A549 (cell line): ENCODE measurements at regions not wholly inside any gene's neighbourhood (a gene's known extent, or its start where the extent isn't known, plus 50 kb on each side); places are given as distances from the start of the nearest gene placed in this dataset.

Experiments
- ATAC-seq, 2 experiments: fragments of 200-7000 bp in 1 of 2; fragments of >200 bp in 1 of 2; cut with Nextera tagmentation in 1 of 2; cut with Tn5 transposase in 1 of 2; 3 replicates each; pipeline versions ENCODE4 v1.8.0 to v1.9.1; 2018 to 2020; ENCODE audit warnings: mild to moderate bottlenecking in 1 of 2, moderate library complexity in 1 of 2
- CTCF ChIA-PET: fragments of 300-600 bp; sonication (Branson Sonifier 250); formaldehyde crosslinking; extraction: SDS; loops from one replicate; lab custom pipeline; 2021; ENCODE audit warnings: antibody characterized with exemption, inconsistent platforms; lab: Yijun Ruan, JAX
- POLR2A ChIA-PET: fragments of 350-600 bp; formaldehyde crosslinking; extraction: SDS; loops from one replicate; lab custom pipeline; 2021; ENCODE audit warnings: antibody characterized with exemption, inconsistent platforms; lab: Yijun Ruan, JAX
- DNase-seq, 2 experiments: peaks; one replicate each; pipeline versions ENCODE4 v3.0.0 to v3.0.0-alpha.2; 2011 to 2016; ENCODE audit warnings: low read depth in 1 of 2, low spot score in 1 of 2
- FAIRE-seq: peaks from 2 replicates; lab custom pipeline; 2011; peaks lifted over from hg19 to GRCh38; lab: Jason Lieb, UNC
- H3K27ac ChIP-seq, 2 experiments: fragments of >200 bp; sonication (Bioruptor Twin); formaldehyde crosslinking; 3 replicates each; pipeline ENCODE4 v1.5.1; 2016 to 2017
- H3K4me1 ChIP-seq: fragments of >200 bp; sonication (Bioruptor Twin); formaldehyde crosslinking; 3 replicates; pipeline ENCODE4 v1.6.1; 2016
- H3K4me2 ChIP-seq: fragments of >200 bp; sonication (Bioruptor Twin); formaldehyde crosslinking; 3 replicates; pipeline ENCODE4 v1.6.1; 2016
- H3K4me3 ChIP-seq: fragments of >200 bp; sonication (Bioruptor Twin); formaldehyde crosslinking; 3 replicates; pipeline ENCODE4 v1.5.1; 2016
- H3K9me3 ChIP-seq: fragments of >200 bp; sonication (Bioruptor Twin); formaldehyde crosslinking; 3 replicates; pipeline ENCODE4 v1.6.1; 2016
- EHF ChIP-seq: fragments of 250-450 bp; sonication (Bioruptor Pico); IDR thresholded peaks from 2 replicates; pipeline ENCODE4 v1.5.0; 2020; ENCODE audit warnings: mild to moderate bottlenecking
- FOSL2 ChIP-seq, 2 experiments: fragments of 450-650 bp in 1 of 2; fragments of >200 bp in 1 of 2; sonication (Bioruptor Twin) in 1 of 2; formaldehyde crosslinking; IDR thresholded peaks; 2 replicates each; pipeline versions ENCODE4 v1.5.0 to v1.6.1; 2016 to 2020; ENCODE audit warnings: mild to moderate bottlenecking in 1 of 2, moderate library complexity in 1 of 2
- FOXS1 ChIP-seq: fragments of 250-450 bp; sonication (Bioruptor Pico); IDR thresholded peaks from 2 replicates; pipeline ENCODE4 v1.5.0; 2020; ENCODE audit warnings: mild to moderate bottlenecking, moderate library complexity
- HDAC2 ChIP-seq: fragments of 200-600 bp; sonication (generic); IDR thresholded peaks from 2 replicates; pipeline ENCODE4 v1.6.1; 2016
- HEYL ChIP-seq: fragments of 250-450 bp; sonication (Bioruptor Pico); IDR thresholded peaks from 2 replicates; pipeline ENCODE4 v1.8.0; 2021; ENCODE audit warnings: mild to moderate bottlenecking, moderate library complexity
- HOXB5 ChIP-seq: fragments of 250-450 bp; sonication (Bioruptor Pico); IDR thresholded peaks from 2 replicates; pipeline ENCODE4 v1.5.0; 2020; ENCODE audit warnings: mild to moderate bottlenecking, moderate library complexity
- KDM1A ChIP-seq: fragments of 200-600 bp; sonication (generic); IDR thresholded peaks from 2 replicates; pipeline ENCODE4 v1.6.1; 2016; ENCODE audit warnings: low read depth, mild to moderate bottlenecking
- KDM5A ChIP-seq: fragments of 200-600 bp; sonication (generic); IDR thresholded peaks from 2 replicates; pipeline ENCODE4 v1.6.1; 2016; ENCODE audit warnings: antibody characterized with exemption, mild to moderate bottlenecking
- MAFK ChIP-seq: fragments of 450-650 bp; IDR thresholded peaks from 2 replicates; pipeline ENCODE4 v1.6.1; 2014; ENCODE audit not compliant: partially characterized antibody
- NPAS2 ChIP-seq: fragments of 250-450 bp; sonication (Bioruptor Pico); IDR thresholded peaks from 2 replicates; pipeline ENCODE4 v1.8.0; 2022; ENCODE audit warnings: mild to moderate bottlenecking, moderate library complexity, borderline replicate concordance
- RAD21 ChIP-seq, 2 experiments: fragments of >200 bp in 1 of 2; sonication (Bioruptor Twin) in 1 of 2; formaldehyde crosslinking in 1 of 2; IDR thresholded peaks in 1 of 2; conservative IDR thresholded peaks in 1 of 2; 2 replicates in 1 of 2; 3 replicates in 1 of 2; pipeline ENCODE4 v1.6.1; 2012 to 2018; ENCODE audit warnings: inconsistent platforms in 1 of 2
- RCOR1 ChIP-seq: fragments of 150-350 bp; IDR thresholded peaks from 2 replicates; pipeline ENCODE4 v1.6.1; 2014; ENCODE audit warnings: antibody characterized with exemption, low read length, low read depth
- SREBF2 ChIP-seq: fragments of 450-650 bp; IDR thresholded peaks from 2 replicates; pipeline ENCODE4 v1.6.1; 2014; ENCODE audit warnings: mild to moderate bottlenecking, moderate library complexity
- ZNF302 ChIP-seq: fragments of 250-450 bp; sonication (Bioruptor Pico); IDR thresholded peaks from 2 replicates; pipeline ENCODE4 v1.9.0; 2021; ENCODE audit warnings: inconsistent platforms, mild to moderate bottlenecking, moderate library complexity
- WGBS: methylation state at CpG from one replicate; pipeline ENCODE4 v1.1.6; 2017; ENCODE audit errors: missing lambda C conversion rate; 5-methylcytosine and 5-hydroxymethylcytosine counted together
- TF ChIP-seq, protein P1 (sequence below): IDR thresholded peaks from 2 replicates; pipeline ENCODE4 v1.6.1; 2012
- TF ChIP-seq, protein P2 (sequence below): fragments of 150-350 bp; IDR thresholded peaks from 2 replicates; pipeline ENCODE4 v1.6.1; 2014; ENCODE audit warnings: low read depth, mild to moderate bottlenecking, low read length
- TF ChIP-seq, protein P3 (sequence below): fragments of >200 bp; sonication (Bioruptor Twin); formaldehyde crosslinking; IDR thresholded peaks from 3 replicates; pipeline ENCODE4 v1.6.1; 2016

DNA sequence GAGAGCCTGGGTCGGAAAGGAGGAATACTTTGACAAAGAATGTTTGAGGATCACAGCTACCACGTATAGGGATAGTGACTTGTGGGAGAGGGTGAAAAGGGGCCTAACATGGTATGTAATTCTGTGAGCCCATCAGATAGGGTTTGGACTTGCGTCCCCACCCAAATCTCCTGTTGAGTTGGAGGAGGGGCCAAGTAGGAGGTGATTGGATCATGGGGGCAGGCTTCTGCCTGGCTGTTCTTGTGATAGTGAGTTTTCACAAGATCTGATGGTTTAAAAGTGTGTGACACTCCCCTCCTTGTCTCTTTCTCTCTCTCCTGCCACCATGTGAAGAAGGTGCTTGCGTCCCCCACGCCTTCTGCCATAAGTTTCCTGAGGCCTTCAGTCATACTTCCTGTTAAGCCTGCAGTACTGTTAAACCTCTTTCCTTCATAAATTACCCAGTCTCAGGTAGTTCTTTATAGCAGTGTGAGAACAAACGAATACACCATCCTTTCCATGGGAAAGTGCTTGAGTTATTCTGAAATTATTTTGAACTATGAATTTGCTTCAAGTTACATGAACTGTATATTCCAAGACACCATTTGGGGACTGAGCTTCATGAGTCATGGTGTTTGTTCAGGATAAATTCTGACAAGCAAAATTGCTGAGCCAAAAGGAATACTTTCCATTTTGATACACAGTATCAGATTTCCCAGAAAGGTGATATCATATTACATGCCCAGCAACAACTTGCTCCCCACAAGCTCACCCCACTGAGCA, 68.8 kb upstream of the SSBP2 start:
- Histone ChIP-seq H3K4me1 (peaks cover 19% of the 10 kb centered on the region), H3K9me3 (no peaks in the 10 kb centered on the region), H3K27ac (peak overlapping the region; percentile 37 to 65; a peak in 5 of 6 replicates), H3K4me2 (peak overlapping the region; percentile 55), H3K4me3 (no peak overlapping the region)
- FAIRE-seq (no peak), ATAC-seq (peak; percentile 68; a peak in 5 of 6 replicates), DNase-seq (peak; percentile 21 to 40)
- ChIA-PET CTCF (interaction anchor here (1.4 kb wide), 1 partner anchor 346 kb away, joined by 3 read pairs; no protein-coding TSS in a partner anchor), POLR2A (interaction anchor here (1.0 kb wide), 1 partner anchor 68 kb away, joined by 3 read pairs; no protein-coding TSS in a partner anchor)
- TF ChIP-seq FOSL2 (IDR thresholded peaks at IDR 0.05), result no peak
- TF ChIP-seq FOSL2 (CRISPR knock-in tag; IDR thresholded peaks at IDR 0.05), result peak; percentile 59
- peak; percentile 71 for TF ChIP-seq MAFK
- TF ChIP-seq HOXB5 (CRISPR knock-in tag), result no peak
- 79% methylated on average over 6 of the region's 6 CpGs for WGBS

DNA sequence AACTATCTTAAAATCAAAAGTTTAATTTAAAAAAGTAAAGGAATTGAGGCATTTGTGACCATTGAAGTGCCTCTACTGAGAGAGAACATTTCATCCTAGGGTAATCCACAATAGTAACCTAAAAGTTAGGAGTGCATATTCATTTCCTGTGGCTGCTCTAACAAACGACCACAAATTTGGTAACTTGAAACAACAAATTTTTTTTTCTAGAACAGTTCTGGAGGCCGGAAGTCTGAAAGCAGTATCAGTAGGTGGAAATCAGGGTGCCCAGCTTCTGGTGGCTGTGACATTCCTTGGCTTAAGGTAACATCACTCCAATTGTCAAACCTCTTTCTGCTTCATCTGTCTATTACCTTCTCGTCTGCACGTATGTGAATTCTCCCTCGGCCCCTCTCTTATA, 67.1 kb upstream of the SSBP2 start:
- ATAC-seq, result no peak
- 77% methylated on average over 5 of the region's 5 CpGs for WGBS
- TF ChIP-seq HOXB5 (CRISPR knock-in tag) (no peak), RAD21 (conservative IDR thresholded peaks at IDR 0.05 in 1 of 2, IDR thresholded peaks at IDR 0.05 in 1 of 2) (no peak), HEYL (CRISPR knock-in tag) (no peak), HDAC2 (no peak), ZNF302 (CRISPR knock-in tag) (no peak)
- TF ChIP-seq, protein P1, sequence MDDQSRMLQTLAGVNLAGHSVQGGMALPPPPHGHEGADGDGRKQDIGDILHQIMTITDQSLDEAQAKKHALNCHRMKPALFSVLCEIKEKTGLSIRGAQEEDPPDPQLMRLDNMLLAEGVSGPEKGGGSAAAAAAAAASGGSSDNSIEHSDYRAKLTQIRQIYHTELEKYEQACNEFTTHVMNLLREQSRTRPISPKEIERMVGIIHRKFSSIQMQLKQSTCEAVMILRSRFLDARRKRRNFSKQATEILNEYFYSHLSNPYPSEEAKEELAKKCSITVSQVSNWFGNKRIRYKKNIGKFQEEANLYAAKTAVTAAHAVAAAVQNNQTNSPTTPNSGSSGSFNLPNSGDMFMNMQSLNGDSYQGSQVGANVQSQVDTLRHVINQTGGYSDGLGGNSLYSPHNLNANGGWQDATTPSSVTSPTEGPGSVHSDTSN, result no peak
- TF ChIP-seq, all 56 proteins: peak for 0
- no peak for FAIRE-seq
- H3K27ac ChIP-seq, result no peak overlapping the region
- no peaks in the 10 kb centered on the region for H3K9me3 ChIP-seq
- H3K4me1 ChIP-seq, result peaks cover 17% of the 10 kb centered on the region
- H3K4me3 ChIP-seq, result no peak overlapping the region
- ChIA-PET POLR2A (no interaction called here), CTCF (interaction anchor here (1.8 kb wide), 1 partner anchor 21 kb away, joined by 4 read pairs; no protein-coding TSS in a partner anchor)
- no peak overlapping the region for H3K4me2 ChIP-seq
- DNase-seq, result no peak

DNA sequence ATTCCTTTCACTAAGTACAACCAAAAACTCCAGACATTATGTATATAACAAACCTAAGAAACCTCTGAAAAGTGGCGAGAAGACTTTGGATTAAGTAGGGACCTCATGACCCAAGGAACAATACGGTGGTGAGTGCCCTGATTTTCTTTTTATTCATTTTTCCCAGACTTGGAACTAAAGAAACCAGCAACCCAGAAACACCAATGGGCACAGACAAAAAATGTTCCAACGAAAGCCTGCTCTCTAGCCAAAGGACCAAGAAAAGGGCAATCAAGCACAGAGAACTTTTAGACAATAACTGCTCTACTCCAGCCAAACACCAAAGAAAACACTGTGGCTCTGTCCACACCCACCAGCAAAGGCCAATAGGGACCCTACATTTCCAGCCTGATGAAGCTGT, 66.2 kb upstream of the SSBP2 start:
- FAIRE-seq (no peak), ATAC-seq (no peak), DNase-seq (no peak)
- H3K4me3 ChIP-seq, result no peak overlapping the region
- no peak for TF ChIP-seq MAFK
- no peak for TF ChIP-seq FOXS1 (CRISPR knock-in tag)
- no peak for TF ChIP-seq EHF (CRISPR knock-in tag)
- no peak for TF ChIP-seq KDM1A
- TF ChIP-seq NPAS2 (CRISPR knock-in tag), result no peak
- TF ChIP-seq, protein P2, sequence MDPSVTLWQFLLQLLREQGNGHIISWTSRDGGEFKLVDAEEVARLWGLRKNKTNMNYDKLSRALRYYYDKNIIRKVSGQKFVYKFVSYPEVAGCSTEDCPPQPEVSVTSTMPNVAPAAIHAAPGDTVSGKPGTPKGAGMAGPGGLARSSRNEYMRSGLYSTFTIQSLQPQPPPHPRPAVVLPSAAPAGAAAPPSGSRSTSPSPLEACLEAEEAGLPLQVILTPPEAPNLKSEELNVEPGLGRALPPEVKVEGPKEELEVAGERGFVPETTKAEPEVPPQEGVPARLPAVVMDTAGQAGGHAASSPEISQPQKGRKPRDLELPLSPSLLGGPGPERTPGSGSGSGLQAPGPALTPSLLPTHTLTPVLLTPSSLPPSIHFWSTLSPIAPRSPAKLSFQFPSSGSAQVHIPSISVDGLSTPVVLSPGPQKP, result no peak
- TF ChIP-seq SREBF2, result no peak
- TF ChIP-seq, protein P3, sequence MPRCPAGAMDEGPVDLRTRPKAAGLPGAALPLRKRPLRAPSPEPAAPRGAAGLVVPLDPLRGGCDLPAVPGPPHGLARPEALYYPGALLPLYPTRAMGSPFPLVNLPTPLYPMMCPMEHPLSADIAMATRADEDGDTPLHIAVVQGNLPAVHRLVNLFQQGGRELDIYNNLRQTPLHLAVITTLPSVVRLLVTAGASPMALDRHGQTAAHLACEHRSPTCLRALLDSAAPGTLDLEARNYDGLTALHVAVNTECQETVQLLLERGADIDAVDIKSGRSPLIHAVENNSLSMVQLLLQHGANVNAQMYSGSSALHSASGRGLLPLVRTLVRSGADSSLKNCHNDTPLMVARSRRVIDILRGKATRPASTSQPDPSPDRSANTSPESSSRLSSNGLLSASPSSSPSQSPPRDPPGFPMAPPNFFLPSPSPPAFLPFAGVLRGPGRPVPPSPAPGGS, result no peak
- no peak for TF ChIP-seq RCOR1
- no peak for TF ChIP-seq KDM5A
- TF ChIP-seq FOSL2 (IDR thresholded peaks at IDR 0.05), result no peak
- no peak for TF ChIP-seq FOSL2 (CRISPR knock-in tag; IDR thresholded peaks at IDR 0.05)
- TF ChIP-seq HOXB5 (CRISPR knock-in tag), result no peak
- no peaks in the 10 kb centered on the region for H3K9me3 ChIP-seq
- ChIA-PET CTCF (interaction anchor here (1.8 kb wide), 1 partner anchor 22 kb away, joined by 4 read pairs; no protein-coding TSS in a partner anchor), POLR2A (no interaction called here)
- no peak overlapping the region for H3K4me2 ChIP-seq
- no peak overlapping the region for H3K27ac ChIP-seq
- peaks cover 17% of the 10 kb centered on the region for H3K4me1 ChIP-seq
- 82% methylated on average over 3 of the region's 3 CpGs for WGBS
